KMS-11 (cell line): ENCODE measurements at regions not wholly inside any gene's neighbourhood (a gene's known extent, or its start where the extent isn't known, plus 50 kb on each side); places are given as distances from the start of the nearest gene placed in this dataset.

Experiments used
- H2AFZ ChIP-seq: fragments of 200-600 bp; sonication (generic); 2 replicates; pipeline ENCODE4 v1.6.1; 2016; ENCODE audit warnings: antibody characterized with exemption, mixed run types, low read depth
- H3K27ac ChIP-seq: fragments of 200-600 bp; sonication (generic); 2 replicates; pipeline ENCODE4 v1.6.1; 2016; ENCODE audit warnings: mild to moderate bottlenecking, mixed run types
- H3K27me3 ChIP-seq: fragments of 200-600 bp; sonication (generic); 2 replicates; pipeline ENCODE4 v1.6.1; 2017; ENCODE audit warnings: mild to moderate bottlenecking, low read depth, mixed run types, moderate library complexity; ENCODE audit not compliant: insufficient read depth
- H3K36me3 ChIP-seq: fragments of 200-600 bp; sonication (generic); 2 replicates; pipeline ENCODE4 v1.6.1; 2017; ENCODE audit warnings: mild to moderate bottlenecking, mixed run types; ENCODE audit not compliant: insufficient read depth
- H3K4me1 ChIP-seq: fragments of 200-600 bp; sonication (generic); 2 replicates; pipeline ENCODE4 v1.6.1; 2016; ENCODE audit warnings: mild to moderate bottlenecking, low read depth, mixed run types; ENCODE audit not compliant: poor library complexity, severe bottlenecking
- H3K4me2 ChIP-seq: fragments of 200-600 bp; sonication (generic); 2 replicates; pipeline ENCODE4 v1.7.0; 2016; ENCODE audit warnings: mild to moderate bottlenecking, mixed run types
- H3K4me3 ChIP-seq: fragments of 200-600 bp; sonication (generic); IDR thresholded peaks from 2 replicates; pipeline ENCODE4 v1.6.1; 2017; ENCODE audit warnings: low read depth, low read length, mixed read lengths; ENCODE audit not compliant: insufficient read depth
- H3K79me2 ChIP-seq: fragments of 200-600 bp; sonication (generic); 2 replicates; pipeline ENCODE4 v1.6.1; 2016; ENCODE audit warnings: low read depth, mixed run types; ENCODE audit not compliant: insufficient read depth
- H3K9ac ChIP-seq: fragments of 200-600 bp; sonication (generic); 2 replicates; pipeline ENCODE4 v1.6.1; 2016; ENCODE audit warnings: mild to moderate bottlenecking, mixed run types
- H4K20me1 ChIP-seq: fragments of 200-600 bp; sonication (generic); 2 replicates; pipeline ENCODE4 v1.6.1; 2016; ENCODE audit warnings: mild to moderate bottlenecking, mixed run types; ENCODE audit not compliant: insufficient read depth
- CTCF ChIP-seq: fragments of 200-600 bp; sonication (generic); conservative IDR thresholded peaks from 2 replicates; pipeline ENCODE4 v1.6.1; 2017; ENCODE audit warnings: low read depth, mild to moderate bottlenecking, antibody characterized with exemption, low read length, moderate library complexity, mixed read lengths

GRCh38 chr7:45239486-45239885 is 81.9 kb downstream of the RAMP3 start:
- no peaks in the 10 kb centered on the region for H4K20me1 ChIP-seq
- H3K4me1 ChIP-seq = no peaks in the 10 kb centered on the region
- no peak for TF ChIP-seq CTCF
- H3K4me3 ChIP-seq = no peak overlapping the region
- H2AFZ ChIP-seq = no peak overlapping the region
- H3K4me2 ChIP-seq = no peak overlapping the region
- H3K27me3 ChIP-seq = no peaks in the 10 kb centered on the region
- no peak overlapping the region for H3K27ac ChIP-seq
- H3K79me2 ChIP-seq = no peaks in the 10 kb centered on the region
- H3K9ac ChIP-seq = no peak overlapping the region
- no peaks in the 10 kb centered on the region for H3K36me3 ChIP-seq

GRCh38 chr7:45240273-45240771 is 82.7 kb downstream of the RAMP3 start:
- Histone ChIP-seq H3K4me1 (no peaks in the 10 kb centered on the region), H3K4me3 (no peak overlapping the region), H4K20me1 (no peaks in the 10 kb centered on the region), H2AFZ (no peak overlapping the region), H3K4me2 (no peak overlapping the region), H3K36me3 (no peaks in the 10 kb centered on the region), H3K9ac (no peak overlapping the region), H3K79me2 (no peaks in the 10 kb centered on the region), H3K27ac (no peak overlapping the region), H3K27me3 (no peaks in the 10 kb centered on the region)
- no peak for TF ChIP-seq CTCF

- H4K20me1 ChIP-seq = no peaks in the 10 kb centered on the region
- H3K36me3 ChIP-seq = no peaks in the 10 kb centered on the region
- H3K4me3 ChIP-seq = no peak overlapping the region
- H3K9ac ChIP-seq = no peak overlapping the region
- no peak overlapping the region for H3K4me2 ChIP-seq
- H3K27ac ChIP-seq = no peak overlapping the region
- no peak for TF ChIP-seq CTCF
- H3K4me1 ChIP-seq = no peaks in the 10 kb centered on the region
- no peaks in the 10 kb centered on the region for H3K79me2 ChIP-seq
- H2AFZ ChIP-seq = no peak overlapping the region
- no peaks in the 10 kb centered on the region for H3K27me3 ChIP-seq
These were observed 83.3 kb downstream of the RAMP3 start for GRCh38 chr7:45240926-45241325.

- no peak for TF ChIP-seq CTCF
- H2AFZ ChIP-seq = no peak overlapping the region
- no peak overlapping the region for H3K9ac ChIP-seq
- H4K20me1 ChIP-seq = no peaks in the 10 kb centered on the region
- H3K4me1 ChIP-seq = no peaks in the 10 kb centered on the region
- H3K4me2 ChIP-seq = no peak overlapping the region
- no peaks in the 10 kb centered on the region for H3K79me2 ChIP-seq
- no peaks in the 10 kb centered on the region for H3K36me3 ChIP-seq
- H3K4me3 ChIP-seq = no peak overlapping the region
- H3K27ac ChIP-seq = no peak overlapping the region
- no peaks in the 10 kb centered on the region for H3K27me3 ChIP-seq
These were observed 83.9 kb downstream of the RAMP3 start for GRCh38 chr7:45241339-45242109.
